ENCODE measurements at regions not wholly inside any gene's neighbourhood (a gene's known extent, or its start where the extent isn't known, plus 50 kb on each side); places are given as distances from the start of the nearest gene placed in this dataset.

GRCh38 chr6:91181416-91181815, 594.5 kb upstream of the MAP3K7 start:
- TF ChIP-seq, protein P1, sequence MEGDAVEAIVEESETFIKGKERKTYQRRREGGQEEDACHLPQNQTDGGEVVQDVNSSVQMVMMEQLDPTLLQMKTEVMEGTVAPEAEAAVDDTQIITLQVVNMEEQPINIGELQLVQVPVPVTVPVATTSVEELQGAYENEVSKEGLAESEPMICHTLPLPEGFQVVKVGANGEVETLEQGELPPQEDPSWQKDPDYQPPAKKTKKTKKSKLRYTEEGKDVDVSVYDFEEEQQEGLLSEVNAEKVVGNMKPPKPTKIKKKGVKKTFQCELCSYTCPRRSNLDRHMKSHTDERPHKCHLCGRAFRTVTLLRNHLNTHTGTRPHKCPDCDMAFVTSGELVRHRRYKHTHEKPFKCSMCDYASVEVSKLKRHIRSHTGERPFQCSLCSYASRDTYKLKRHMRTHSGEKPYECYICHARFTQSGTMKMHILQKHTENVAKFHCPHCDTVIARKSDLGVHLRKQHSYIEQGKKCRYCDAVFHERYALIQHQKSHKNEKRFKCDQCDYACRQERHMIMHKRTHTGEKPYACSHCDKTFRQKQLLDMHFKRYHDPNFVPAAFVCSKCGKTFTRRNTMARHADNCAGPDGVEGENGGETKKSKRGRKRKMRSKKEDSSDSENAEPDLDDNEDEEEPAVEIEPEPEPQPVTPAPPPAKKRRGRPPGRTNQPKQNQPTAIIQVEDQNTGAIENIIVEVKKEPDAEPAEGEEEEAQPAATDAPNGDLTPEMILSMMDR (conservative IDR thresholded peaks at IDR 0.05; ENCODE audit: low read depth, low read length) = no peak
- no peak for TF ChIP-seq EZH2 (IDR thresholded peaks at IDR 0.05; ENCODE audit: borderline replicate concordance, low read depth, low read length, poor library complexity, severe bottlenecking)

Measured in A673 (cell line).